Right forelimb (tissue), 1 donor: ENCODE measurements at regions not wholly inside any gene's neighbourhood (a gene's known extent, or its start where the extent isn't known, plus 50 kb on each side); places are given as distances from the start of the nearest gene placed in this dataset.

Experiments
- DNase-seq: peaks from one replicate; pipeline ENCODE4 v3.0.0-alpha.2; 2018

DNA sequence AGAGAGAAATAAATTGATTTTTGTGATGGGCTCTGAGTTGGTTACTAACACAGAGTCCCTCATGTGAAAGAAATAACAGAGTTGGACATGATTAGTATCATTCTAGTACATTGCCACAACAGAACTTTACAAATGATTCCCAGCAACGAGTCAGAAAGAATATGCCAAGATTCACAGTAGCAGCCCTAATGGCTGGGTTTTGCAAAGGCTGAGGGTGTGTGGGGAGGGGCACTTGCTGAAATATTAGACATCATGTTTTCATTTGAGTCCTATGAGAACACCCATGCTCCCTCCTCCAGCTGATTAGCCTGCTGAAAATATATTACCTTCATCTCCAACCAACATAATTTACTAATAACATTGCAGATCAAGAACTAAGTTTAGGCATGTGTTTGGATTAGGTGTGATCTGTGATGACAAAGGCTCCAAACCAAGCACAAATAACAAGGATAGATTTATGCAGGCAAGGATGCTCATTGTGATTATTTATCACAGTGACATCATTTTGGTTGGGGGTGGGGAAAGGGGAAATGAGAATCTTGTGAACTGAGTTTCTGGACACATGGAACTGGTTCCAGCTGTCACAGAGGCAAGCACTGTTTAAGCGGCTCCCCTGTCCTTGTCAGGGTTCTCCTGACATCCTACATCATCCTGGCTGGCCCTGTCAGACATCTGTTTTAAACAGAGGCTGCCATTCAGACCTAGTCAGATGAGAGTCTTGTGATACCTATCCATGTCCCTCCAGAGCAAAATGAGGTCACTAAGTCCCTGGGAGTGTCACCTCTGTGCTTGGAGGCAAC, 205.8 kb upstream of the NCKAP5 start:
- peak; percentile 60 for DNase-seq

DNA sequence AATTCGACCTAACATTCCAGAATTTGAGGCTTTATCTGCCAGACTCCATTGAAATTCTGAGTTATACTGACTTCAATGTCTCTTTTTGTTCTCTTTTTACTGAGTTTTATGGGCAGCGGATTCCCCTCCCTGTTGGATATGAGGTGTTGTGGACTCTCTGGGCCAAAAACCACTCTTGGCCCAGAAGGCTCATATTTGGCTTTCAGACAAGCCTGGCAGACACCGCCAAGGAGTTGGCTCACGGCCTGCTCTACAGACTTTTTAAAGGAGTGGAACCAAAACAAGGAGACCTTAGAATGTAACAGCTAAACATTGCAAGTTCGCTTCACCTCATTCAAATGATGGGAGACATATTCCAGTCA, 206.4 kb upstream of the NCKAP5 start:
- peak; percentile 86 for DNase-seq

DNA sequence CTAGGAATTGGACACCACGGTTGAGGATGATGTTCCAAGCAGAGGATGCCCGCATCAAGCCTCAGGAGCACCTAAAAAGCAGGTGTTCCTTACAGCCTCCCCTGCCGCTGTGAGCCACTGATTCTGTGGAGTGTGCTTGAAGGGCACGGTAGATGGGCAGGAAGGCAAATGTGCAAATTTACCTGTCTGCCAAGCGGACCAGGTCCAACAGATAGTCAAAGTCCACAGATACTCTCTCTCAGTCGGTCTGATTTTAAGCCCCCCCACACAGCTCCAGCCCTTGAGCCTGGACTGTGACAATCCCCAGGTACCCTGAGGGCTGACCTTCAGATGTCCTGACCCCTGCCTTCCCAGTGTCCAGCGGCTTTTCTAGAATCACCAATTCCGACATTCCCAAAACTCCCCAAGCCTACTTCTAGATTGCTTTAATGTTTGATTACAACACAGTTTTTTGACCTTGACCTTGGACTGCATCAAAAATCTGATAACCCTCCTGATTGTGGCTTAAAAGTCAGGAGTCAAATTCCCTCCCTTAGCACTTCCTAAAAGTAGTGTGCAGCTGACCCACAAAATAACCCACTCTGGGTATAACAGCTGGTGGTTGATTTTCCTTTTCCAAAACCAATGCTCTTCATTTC, 208.8 kb upstream of the NCKAP5 start:
- DNase-seq: no peak

DNA sequence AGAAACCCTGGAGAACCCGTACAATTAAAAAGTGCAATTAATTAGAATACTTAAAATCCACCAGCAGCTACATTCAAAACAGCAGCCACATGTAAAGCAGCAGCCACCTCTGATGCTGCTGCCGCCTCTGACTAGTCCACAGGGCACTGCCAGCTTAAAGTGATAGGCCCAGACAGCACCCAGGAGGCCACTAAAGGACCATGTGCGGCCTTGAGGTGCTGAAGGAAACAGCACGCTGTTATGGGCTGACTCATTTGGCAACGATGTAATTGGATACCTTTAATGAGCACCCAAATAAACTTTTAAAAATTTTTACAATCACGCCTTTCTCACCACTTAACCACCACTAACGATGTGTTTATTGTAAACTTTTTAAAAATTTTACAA, 209.3 kb upstream of the NCKAP5 start:
- DNase-seq: no peak

DNA sequence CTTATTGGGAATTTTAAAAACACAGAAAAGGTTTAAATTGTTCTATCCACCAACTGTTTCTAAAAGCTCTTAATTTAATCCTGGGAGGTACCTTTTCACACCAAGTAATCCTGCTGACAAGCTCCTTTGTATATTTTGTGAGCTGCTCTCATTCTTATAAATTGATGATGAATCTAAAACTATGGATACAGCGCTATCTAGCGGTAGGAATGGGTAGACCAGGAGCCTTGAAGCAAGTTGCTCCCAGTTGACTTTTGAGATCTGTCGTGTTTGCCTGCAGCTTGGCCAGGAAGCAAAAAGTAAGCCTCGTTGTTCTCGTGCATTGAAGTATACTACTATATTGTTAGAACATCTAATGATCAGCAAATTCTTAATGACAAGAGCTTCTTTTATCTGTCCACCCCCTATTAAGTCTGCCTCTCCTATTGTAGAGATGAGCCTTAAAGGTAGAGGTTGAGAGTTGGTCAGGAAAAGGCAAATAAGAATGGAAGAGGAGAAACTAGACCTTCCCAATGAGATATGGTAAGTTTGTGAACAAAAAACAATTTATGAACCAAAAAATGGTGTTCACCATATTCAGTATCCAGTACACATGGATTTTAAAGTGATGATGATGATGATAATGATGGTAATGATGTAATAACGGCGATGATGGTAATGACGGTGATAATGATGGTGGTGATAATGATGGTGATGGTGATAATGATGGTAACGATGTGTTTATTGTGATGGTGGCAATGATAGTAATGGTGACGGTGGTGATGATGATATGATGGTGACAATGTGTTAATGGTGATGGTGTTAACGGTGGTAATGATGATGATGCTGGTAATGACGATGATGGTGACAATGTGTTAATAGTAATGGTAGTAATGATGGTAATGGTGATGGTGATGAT, 212.1 kb upstream of the NCKAP5 start:
- DNase-seq: peak; percentile 68

DNA sequence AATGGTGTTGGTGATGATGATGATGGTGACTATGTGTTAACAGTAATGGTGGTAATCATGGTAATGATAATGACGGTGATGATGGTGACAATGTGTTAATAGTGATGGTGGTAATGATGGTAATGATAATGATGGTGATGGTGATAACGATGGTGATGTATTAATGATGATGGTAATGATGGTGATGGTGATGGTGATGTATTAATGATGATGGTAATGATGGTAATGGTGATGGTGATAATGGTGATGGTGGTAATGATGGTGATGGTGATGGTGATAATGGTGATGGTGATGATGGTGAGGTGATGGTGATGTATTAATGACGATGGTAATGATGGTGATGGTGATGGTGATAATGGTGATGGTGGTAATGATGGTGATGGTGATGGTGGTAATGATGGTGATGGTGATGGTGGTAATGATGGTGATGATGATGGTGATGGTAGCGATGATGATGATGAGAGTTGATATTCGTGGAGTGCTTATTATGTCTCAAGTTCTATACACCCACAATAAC, 212.8 kb upstream of the NCKAP5 start:
- DNase-seq: no peak

DNA sequence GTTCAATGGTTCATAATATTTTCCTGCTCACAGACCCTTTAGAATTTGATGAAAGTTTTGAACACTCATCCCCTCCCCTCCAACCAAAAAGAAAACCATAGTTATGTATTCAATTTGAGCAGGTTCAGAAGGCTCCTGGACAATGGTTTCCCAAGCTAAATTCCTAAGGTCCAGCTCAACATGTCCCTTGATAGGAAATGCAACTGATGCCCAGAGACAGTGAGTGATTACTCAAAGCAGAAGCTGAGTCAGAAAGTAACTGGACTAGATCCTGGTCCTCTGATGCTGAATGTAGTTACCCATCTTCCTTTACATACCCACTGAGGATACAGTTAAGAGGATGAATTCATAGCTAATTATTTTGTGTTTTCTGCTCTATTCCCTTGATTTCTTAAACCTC, 218.9 kb upstream of the NCKAP5 start:
- DNase-seq: no peak

DNA sequence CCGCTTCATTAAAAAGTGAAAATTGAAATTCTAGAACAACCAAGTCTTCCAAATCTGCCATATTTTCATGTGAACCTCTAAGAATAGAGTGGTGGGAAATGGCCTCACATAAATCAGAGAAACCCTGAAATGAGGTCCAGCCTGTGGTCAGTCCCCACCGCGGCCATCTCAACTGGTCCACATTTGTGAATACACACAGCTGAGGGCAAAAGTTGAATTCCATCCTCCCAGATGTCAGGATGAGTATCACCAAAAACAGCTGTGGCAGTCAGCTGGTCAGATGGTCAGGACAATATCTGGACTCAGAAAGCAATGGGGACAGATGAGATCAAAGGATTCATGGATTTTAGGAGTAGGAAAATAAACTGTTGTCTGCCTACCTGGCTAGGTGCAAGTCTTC, 219.4 kb upstream of the NCKAP5 start:
- DNase-seq: no peak

DNA sequence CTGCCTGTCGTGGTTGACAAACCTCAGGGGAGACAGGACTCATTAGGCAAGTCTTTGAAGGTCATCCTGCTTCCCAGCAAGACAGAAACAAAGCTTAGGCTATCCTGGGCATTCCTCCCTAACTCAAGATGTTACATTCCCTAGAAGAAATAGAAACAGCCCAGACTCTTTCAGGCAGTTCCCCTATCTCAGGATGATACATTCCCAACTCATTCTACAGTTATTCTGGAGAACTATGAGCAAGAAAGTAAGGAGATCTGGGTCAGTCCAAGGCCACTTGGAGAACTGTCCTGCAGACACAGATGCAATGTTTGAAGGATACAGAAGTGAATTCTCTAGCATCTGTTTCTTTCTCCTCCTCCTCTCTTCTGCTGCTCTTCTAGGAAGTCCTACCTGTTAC, 220.1 kb upstream of the NCKAP5 start:
- DNase-seq: no peak

DNA sequence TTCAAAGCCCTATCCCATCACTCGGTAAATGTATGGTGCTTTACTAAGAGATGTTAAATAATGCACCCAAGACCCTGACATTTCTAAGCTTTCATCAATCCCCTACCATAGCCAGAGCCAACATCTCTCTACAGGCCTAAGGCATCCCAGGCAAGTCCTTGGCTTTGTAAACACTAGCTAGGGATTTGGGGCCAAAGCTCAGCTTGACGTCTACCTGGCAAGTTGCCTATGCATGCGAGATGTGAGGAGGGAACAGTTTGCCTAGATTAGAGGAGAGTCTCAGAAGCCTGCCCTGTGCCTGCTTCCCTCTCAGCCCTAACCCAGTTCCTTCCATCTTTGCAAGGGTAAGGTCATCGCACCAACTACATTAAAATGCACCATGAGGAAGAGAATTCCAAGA, 221.5 kb upstream of the NCKAP5 start:
- no peak for DNase-seq

DNA sequence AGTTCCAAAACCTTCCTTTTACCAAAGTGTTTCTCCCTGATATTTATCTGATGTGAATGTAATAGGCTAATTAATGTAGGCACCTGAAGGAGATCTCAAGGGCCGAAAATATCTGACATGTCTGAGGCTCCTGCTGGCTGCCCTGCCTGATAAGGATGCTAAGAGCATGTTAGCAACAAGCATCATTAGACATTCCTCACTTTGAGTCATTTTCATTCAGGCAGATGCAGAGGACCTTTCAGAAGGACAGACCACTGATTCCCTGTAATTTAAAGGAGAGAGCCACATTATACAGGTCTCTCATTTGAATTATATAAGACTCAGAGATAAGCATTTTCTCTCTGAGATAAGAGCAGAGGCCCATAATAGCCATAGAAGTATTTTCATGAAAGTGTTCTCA, 222.4 kb upstream of the NCKAP5 start:
- no peak for DNase-seq

DNA sequence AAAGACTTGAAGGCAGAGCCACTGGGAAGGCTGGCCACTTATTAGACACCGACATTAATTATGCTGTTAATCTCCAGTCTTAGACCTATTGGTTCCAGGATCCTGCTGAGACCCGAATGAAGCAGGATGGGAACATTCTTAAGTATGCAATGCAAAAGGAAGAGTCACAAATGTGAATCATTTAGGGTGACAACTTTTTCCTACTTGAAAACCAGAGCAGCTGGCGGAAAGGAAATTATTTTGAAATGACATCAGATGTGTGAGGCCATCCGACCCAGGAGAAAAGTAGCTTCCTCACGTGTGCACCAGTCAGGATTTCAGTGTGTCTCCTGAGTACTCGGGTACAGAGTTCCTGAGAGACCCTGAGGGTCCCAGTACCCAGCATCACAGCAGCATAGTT, 222.9 kb upstream of the NCKAP5 start:
- no peak for DNase-seq

DNA sequence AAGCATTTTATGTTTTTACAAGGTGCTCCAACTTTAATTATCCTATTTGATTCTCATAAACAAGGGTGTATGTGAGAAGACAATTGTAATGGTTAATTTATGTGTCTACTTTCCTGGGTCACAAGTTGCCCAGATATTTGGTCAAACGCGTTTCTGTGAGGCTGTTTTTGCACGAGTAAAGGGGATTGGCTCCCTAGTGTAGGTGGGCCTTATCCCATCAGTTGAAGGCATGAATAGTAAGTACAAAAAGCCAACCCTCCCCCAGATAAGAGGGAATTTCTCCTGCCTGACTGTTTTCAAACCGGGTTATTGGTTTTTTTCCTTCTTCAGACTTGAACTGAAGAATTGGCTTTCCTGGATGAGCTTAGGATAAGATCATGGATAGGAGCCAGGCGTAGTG, 224.0 kb upstream of the NCKAP5 start:
- DNase-seq: no peak

DNA sequence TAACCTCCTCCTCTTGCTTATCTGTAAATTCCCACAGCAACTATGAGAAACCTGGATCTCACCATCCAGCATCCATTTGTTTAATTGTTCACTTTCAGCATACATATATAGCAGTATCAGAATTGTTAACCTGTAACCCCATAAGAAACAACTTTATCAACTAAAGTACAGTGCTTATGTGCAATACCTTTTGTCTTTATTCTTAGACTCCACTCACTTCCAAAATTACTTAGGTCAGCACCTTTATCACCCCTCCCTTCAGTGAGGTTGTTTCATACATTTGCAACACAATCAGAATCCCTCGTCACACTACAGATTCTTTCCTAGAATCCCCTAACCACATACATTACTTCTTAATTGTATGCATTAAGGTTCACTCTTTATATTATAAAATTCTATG, 225.9 kb upstream of the NCKAP5 start:
- no peak for DNase-seq

DNA sequence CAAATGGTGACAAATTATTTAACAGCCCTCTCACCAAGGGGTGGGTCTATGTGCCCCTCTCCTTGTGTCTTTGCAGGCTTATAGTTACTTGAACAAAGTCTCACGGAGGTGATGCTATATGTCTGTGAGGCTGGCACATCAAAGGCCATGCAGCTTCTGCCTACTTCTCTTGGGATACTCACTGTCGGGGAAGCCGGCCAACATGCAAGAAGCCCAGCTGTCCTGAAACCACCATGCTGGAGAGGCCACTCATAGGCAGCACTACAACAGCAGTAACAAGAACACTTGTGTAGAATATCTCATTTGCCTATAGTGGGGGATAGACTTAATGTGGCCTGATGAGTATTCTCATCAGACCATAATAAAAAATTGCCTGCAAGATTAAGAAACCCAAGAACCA, 233.7 kb upstream of the NCKAP5 start:
- DNase-seq: no peak

DNA sequence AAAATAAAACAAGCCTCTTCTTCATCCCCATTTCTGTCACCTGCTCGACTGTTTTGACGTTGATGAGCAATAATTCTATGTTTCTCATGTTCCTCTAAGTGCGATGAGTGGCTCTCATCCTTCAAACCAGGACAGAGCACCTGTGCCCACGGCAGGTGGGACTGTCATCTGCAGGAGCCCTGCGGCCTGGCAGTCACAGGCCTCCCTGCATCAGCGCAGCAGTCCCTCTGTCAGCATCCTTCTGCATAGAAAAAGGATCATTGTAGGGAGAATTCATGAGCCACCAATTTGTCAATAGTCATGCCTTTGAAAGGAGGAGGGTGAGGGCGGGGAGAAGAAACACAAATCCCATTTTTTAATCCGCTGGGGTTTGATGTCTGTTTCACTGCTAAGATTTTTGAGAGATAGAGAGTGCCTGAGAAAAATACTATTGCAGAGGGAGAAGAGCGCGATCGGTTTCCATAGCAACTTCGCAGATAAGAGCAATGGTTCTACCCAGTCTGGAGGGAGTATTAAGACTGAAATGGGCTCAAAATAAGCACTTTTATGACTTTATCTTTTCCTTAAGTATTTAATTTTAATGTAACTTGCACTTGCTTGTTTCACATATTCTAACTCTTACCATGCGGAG, 234.3 kb upstream of the NCKAP5 start:
- DNase-seq: no peak

DNA sequence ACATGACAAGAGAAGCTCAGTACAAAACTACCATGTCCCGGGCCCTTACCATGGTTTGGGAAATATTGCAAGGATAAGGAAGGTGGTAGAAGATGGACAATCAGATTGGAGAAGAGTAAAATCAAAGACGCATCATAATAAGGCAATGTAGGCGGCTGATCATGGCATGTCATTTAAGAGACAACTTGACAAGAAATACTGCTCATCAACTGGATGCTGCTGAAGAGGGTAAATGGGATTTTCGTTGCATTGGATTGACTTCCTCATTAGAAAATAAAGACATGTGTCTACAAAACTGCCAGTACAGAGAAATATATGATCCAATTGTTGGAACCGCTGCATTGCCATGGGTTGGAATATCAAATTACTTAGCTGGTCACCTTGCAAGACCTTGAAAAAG, 238.3 kb upstream of the NCKAP5 start:
- DNase-seq: no peak

DNA sequence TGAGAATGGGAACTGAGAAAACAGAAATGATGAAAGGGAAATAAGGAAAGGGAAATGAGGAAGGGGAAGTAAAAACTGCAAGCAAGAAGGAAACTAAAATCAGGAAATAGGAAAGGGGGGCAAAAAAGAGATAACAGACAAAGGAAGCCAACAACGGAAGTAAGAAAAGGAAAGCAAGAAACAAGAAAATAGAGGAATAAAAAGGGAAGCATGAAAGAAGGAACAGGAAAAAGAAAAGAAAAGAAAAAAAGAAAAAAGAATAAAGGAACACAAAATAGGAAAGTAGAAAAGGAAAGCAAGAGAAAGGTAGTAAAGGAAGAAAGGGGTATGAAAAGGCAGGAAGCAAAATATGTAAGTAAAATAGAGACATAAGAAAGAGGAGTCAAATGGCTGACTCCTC, 241.2 kb upstream of the NCKAP5 start:
- no peak for DNase-seq

DNA sequence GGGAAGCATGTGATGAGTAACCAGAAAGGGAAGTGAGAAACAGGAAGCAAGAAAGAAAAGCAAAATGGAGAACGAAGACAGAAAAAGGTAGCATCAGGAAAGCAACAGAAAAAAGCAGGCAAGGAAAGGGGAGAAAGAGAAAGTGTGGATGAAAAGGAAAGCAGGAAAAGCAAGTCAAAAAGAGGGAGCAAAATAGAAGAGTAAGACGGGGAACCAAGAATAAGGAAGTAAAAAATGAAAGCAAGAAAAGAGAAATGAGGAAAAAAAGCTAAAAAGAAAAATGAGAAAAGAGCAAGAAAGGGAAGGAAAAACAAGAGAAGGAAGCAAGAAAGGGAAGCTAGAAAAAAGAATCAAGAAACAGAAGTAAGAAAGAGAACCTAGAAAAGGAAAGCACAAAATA, 242.3 kb upstream of the NCKAP5 start:
- DNase-seq: no peak

DNA sequence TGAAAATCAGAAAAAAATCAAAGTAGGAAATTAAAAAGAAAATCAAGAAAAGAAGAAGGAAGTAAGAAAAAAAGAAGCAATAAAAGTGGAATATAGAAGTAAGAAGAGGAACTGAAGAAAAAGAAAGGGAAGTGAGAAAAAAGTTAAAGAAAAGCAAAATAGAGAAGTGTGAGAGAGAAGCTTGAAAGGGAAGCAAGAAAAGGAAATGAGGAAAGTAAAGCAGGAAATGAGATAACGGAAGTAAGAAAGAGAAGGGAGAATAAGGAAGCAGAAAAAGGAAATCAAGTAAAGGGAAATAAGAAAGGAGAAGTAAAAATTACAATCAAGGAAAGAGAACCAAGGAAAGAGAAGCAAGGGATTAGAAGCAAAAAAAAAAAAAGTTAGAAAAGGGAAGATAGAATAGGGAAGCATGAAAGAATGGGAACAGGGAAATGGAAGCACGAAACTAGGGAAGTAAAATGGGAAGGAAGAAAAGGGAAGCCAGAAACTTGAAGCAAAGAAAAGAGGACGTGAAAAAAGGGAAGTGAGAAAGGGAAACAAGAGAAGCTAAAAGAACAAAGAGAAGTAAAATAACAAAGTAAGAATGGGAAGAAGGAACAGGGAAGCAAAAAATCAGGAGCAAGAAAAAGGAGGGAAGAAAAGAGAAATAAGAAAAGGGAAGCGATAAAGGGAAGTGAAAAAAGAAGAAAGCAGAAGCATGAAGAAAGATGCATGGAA, 243.3 kb upstream of the NCKAP5 start:
- no peak for DNase-seq

DNA sequence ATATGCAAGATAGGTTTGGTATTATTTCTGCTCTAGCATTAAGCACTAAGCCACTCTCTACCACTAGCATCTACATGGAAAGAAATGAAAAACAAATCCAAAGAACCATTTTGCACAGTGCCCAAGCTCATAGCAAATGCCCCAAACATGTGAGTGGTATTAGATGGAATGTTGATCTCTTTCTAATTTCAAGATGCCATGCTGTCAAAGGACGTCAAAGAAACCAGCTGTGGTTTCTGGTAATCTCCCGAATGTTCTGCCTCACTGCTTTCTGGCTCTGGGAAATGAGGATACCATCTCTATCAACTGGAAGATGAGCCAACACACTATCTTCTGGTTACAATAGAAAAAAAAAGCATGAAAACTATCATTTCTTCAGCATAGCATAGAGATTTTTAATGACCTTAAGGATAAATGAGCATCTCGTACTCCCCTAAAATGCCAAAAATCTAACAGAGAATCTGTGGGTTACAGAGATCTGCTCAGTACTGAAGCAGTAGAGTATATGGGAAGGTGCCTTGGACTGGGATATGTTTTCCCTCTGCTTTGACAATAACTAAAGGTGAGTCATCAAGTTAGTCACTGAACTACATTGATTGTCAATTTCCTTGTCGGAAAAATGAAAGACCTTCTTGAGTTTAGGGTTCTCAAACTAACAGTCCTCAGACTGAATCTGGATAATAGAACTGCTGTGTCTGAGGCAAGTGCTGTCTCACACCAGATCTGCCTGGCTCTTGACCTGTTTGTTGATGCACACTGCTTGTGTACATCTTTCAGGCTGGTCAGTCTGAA, 244.8 kb upstream of the NCKAP5 start:
- DNase-seq: no peak

DNA sequence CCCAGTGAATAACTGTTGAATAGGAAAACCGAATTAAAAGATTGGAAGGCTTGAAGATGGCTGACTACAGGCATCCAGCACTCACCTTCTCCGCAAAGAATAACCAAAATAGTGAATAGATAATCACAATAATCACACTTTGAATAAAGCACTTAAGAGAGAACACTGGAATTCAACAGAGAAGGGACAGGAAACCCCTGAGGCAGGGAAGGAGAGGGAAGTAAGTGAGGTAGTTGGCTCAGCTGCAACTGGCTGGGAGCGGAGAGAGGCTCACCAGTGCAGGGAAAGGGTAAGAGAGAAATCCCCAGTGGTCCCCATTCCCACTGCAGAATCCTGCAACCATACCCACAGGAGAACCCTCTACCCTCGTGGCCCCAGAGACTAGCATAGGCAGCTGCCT, 246.6 kb upstream of the NCKAP5 start:
- no peak for DNase-seq
